ENCODE measurements at regions not wholly inside any gene's neighbourhood (a gene's known extent, or its start where the extent isn't known, plus 50 kb on each side); places are given as distances from the start of the nearest gene placed in this dataset.

- H3K36me3 ChIP-seq (ENCODE audit: control insufficient read depth, insufficient read depth, low read length), result no peaks in the 10 kb centered on the region
- ATAC-seq (no peak), DNase-seq (ENCODE audit: low read depth, low spot score) (no peak)
- H3K9me3 ChIP-seq (ENCODE audit: control insufficient read depth, insufficient read depth, low read depth, low read length), result no peaks in the 10 kb centered on the region
- in situ Hi-C loops (cut with HindIII; ENCODE audit: low pct_unique_long_range_greater_than_20kb, low sequenced_read_pairs) (no loop called here), intact Hi-C loops (cut with micrococcal nuclease; ENCODE audit: unreplicated experiment) (no loop called here)
- no peak overlapping the region for H3K4me3 ChIP-seq (ENCODE audit: low read depth in 2 of 2, low read length in 2 of 2)
- no TSS peak for BruUV-seq (replicated peaks)
- POLR2A ChIA-PET, result no interaction called here
- CTCF ChIA-PET, result no interaction called here
- no peaks in the 10 kb centered on the region for H3K4me1 ChIP-seq (ENCODE audit: control insufficient read depth, insufficient read depth, low read length)
- H3K27me3 ChIP-seq (ENCODE audit: control insufficient read depth, insufficient read depth, low read length), result no peaks in the 10 kb centered on the region
- no peak overlapping the region for H3K27ac ChIP-seq (ENCODE audit: low read length)
- TF ChIP-seq POLR2AphosphoS5 (IDR thresholded peaks at IDR 0.05; ENCODE audit: low read depth, low read length), result no peak
Observed at GRCh38 chr13:38024431-38024830, 154.9 kb upstream of the TRPC4 start.

- TF ChIP-seq, protein P1, sequence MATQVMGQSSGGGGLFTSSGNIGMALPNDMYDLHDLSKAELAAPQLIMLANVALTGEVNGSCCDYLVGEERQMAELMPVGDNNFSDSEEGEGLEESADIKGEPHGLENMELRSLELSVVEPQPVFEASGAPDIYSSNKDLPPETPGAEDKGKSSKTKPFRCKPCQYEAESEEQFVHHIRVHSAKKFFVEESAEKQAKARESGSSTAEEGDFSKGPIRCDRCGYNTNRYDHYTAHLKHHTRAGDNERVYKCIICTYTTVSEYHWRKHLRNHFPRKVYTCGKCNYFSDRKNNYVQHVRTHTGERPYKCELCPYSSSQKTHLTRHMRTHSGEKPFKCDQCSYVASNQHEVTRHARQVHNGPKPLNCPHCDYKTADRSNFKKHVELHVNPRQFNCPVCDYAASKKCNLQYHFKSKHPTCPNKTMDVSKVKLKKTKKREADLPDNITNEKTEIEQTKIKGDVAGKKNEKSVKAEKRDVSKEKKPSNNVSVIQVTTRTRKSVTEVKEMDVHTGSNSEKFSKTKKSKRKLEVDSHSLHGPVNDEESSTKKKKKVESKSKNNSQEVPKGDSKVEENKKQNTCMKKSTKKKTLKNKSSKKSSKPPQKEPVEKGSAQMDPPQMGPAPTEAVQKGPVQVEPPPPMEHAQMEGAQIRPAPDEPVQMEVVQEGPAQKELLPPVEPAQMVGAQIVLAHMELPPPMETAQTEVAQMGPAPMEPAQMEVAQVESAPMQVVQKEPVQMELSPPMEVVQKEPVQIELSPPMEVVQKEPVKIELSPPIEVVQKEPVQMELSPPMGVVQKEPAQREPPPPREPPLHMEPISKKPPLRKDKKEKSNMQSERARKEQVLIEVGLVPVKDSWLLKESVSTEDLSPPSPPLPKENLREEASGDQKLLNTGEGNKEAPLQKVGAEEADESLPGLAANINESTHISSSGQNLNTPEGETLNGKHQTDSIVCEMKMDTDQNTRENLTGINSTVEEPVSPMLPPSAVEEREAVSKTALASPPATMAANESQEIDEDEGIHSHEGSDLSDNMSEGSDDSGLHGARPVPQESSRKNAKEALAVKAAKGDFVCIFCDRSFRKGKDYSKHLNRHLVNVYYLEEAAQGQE (IDR thresholded peaks at IDR 0.05; ENCODE audit: insufficient read depth in 1 of 2, low read depth in 2 of 2, low read length in 1 of 2), result no peak
- TF ChIP-seq, protein P2, sequence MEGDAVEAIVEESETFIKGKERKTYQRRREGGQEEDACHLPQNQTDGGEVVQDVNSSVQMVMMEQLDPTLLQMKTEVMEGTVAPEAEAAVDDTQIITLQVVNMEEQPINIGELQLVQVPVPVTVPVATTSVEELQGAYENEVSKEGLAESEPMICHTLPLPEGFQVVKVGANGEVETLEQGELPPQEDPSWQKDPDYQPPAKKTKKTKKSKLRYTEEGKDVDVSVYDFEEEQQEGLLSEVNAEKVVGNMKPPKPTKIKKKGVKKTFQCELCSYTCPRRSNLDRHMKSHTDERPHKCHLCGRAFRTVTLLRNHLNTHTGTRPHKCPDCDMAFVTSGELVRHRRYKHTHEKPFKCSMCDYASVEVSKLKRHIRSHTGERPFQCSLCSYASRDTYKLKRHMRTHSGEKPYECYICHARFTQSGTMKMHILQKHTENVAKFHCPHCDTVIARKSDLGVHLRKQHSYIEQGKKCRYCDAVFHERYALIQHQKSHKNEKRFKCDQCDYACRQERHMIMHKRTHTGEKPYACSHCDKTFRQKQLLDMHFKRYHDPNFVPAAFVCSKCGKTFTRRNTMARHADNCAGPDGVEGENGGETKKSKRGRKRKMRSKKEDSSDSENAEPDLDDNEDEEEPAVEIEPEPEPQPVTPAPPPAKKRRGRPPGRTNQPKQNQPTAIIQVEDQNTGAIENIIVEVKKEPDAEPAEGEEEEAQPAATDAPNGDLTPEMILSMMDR (IDR thresholded peaks at IDR 0.05), result no peak
- no peak for TF ChIP-seq TCF7L2 (IDR thresholded peaks at IDR 0.05; ENCODE audit: low read depth, low read length)
- TF ChIP-seq SIN3A (IDR thresholded peaks at IDR 0.05; ENCODE audit: borderline replicate concordance, insufficient read depth, low read depth, low read length), result no peak
- no peak for TF ChIP-seq POLR2AphosphoS5 (IDR thresholded peaks at IDR 0.05; ENCODE audit: low read depth, low read length)
- Histone ChIP-seq H3K27ac (ENCODE audit: low read length) (no peak overlapping the region), H3K36me3 (ENCODE audit: control insufficient read depth, insufficient read depth, low read length) (no peaks in the 10 kb centered on the region), H3K4me3 (ENCODE audit: low read depth in 2 of 2, low read length in 2 of 2) (no peak overlapping the region), H3K9me3 (ENCODE audit: control insufficient read depth, insufficient read depth, low read depth, low read length) (no peaks in the 10 kb centered on the region), H3K27me3 (ENCODE audit: control insufficient read depth, insufficient read depth, low read length) (no peaks in the 10 kb centered on the region), H3K4me1 (ENCODE audit: control insufficient read depth, insufficient read depth, low read length) (no peaks in the 10 kb centered on the region)
- DNase-seq (ENCODE audit: low read depth, low spot score) (no peak), ATAC-seq (no peak)
- no TSS peak for BruUV-seq (replicated peaks)
- intact Hi-C loops (cut with micrococcal nuclease; ENCODE audit: unreplicated experiment), result no loop called here
- CTCF ChIA-PET, result no interaction called here
- in situ Hi-C loops (cut with HindIII; ENCODE audit: low pct_unique_long_range_greater_than_20kb, low sequenced_read_pairs), result no loop called here
- POLR2A ChIA-PET, result no interaction called here
Observed at GRCh38 chr13:38017320-38017719, 147.7 kb upstream of the TRPC4 start.

- no peak for ATAC-seq
- intact Hi-C loops (cut with micrococcal nuclease; ENCODE audit: unreplicated experiment), result no loop called here
- no peak overlapping the region for H3K4me3 ChIP-seq (ENCODE audit: low read depth in 2 of 2, low read length in 2 of 2)
- no peaks in the 10 kb centered on the region for H3K4me1 ChIP-seq (ENCODE audit: control insufficient read depth, insufficient read depth, low read length)
- ChIA-PET POLR2A (no interaction called here), CTCF (no interaction called here)
- H3K27ac ChIP-seq (ENCODE audit: low read length), result no peak overlapping the region
- no peaks in the 10 kb centered on the region for H3K36me3 ChIP-seq (ENCODE audit: control insufficient read depth, insufficient read depth, low read length)
- no peaks in the 10 kb centered on the region for H3K9me3 ChIP-seq (ENCODE audit: control insufficient read depth, insufficient read depth, low read depth, low read length)
- DNase-seq (ENCODE audit: low read depth, low spot score), result no peak
- in situ Hi-C loops (cut with HindIII; ENCODE audit: low pct_unique_long_range_greater_than_20kb, low sequenced_read_pairs), result no loop called here
- TF ChIP-seq, protein P1 (IDR thresholded peaks at IDR 0.05; ENCODE audit: insufficient read depth in 1 of 2, low read depth in 2 of 2, low read length in 1 of 2), result no peak
- TF ChIP-seq SIN3A (IDR thresholded peaks at IDR 0.05; ENCODE audit: borderline replicate concordance, insufficient read depth, low read depth, low read length), result no peak
- no peak for TF ChIP-seq TCF7L2 (IDR thresholded peaks at IDR 0.05; ENCODE audit: low read depth, low read length)
- no peak for TF ChIP-seq POLR2AphosphoS5 (IDR thresholded peaks at IDR 0.05; ENCODE audit: low read depth, low read length)
- TF ChIP-seq, protein P2 (IDR thresholded peaks at IDR 0.05), result no peak
- no TSS peak for BruUV-seq (replicated peaks)
- no peaks in the 10 kb centered on the region for H3K27me3 ChIP-seq (ENCODE audit: control insufficient read depth, insufficient read depth, low read length)
Observed at GRCh38 chr13:38013676-38014075, 144.1 kb upstream of the TRPC4 start.
